ENCODE measurements at regions not wholly inside any gene's neighbourhood (a gene's known extent, or its start where the extent isn't known, plus 50 kb on each side); places are given as distances from the start of the nearest gene placed in this dataset.
"Not testable (repeated sequence)": the region's sequence is repeated elsewhere in the genome, so short reads cannot be mapped to it uniquely, and the experiment has no call there.

- DNase-seq, result no peak
These were observed 300.1 kb upstream of the NCAM1 start for GRCh38 chr11:112661146-112661545.

DNA sequence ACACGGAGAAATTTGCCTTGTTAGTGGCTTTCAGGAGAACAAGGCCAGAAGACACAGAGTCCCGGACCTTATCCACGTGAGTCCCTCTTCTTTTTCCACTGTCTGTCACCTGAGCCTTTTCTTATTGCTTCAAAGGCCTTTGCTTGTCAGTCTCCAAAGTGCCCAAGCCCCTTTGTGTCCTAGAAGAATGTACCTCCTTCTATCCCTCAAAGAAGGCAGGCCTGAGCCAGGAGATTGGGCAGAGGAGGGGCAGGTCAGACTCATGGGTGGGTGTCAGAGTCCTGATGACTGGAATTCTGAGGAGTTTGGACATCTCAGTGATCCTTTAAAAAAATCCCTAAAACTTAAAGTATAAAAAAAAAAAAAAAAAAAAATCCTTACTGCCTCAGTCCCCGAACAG, 299.6 kb upstream of the NCAM1 start:
- DNase-seq, result no peak

GRCh38 chr11:112662554-112662953, 298.7 kb upstream of the NCAM1 start:
- DNase-seq, result no peak

- no peak for DNase-seq
These were observed 297.1 kb upstream of the NCAM1 start for GRCh38 chr11:112663947-112664634.

DNA sequence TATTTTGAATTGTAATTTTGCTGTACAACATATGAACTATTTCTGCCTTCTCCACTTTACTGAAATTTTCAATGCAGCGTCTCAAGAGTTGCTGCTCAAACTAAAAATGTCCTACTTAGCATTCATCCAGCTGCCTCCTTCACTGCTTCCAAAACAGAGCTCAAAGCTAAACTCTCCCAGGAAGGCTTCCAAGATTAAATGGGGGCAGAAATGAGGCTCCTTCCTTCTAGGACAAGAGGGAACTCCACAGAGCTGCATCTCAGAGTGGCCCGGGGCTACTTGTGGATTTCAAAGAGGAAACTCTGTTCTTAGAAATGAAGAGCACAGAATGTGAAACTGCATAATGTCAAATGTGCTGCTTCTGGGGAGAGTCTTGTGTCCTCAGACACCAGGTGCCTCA, 295.9 kb upstream of the NCAM1 start:
- DNase-seq, result no peak

DNA sequence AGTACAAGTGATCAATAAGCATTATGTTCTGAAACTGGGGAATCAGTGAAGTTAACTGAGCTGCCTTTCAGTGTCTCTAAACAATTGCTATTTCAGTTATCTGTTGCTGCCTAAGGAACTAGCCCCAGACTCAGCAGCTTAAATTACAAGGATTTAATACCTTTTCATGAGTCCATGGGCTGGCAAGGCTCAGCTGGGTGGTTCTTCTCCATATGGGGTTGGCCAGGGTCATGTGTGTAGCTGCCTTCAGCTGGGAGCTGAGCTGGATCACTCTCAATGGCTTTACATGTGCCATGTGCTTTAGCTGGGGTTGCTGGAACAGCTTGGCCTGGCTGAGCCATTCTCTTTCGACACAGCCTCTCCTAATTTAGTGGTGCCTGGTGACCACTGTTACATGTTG, 295.0 kb upstream of the NCAM1 start:
- no peak for DNase-seq

DNA sequence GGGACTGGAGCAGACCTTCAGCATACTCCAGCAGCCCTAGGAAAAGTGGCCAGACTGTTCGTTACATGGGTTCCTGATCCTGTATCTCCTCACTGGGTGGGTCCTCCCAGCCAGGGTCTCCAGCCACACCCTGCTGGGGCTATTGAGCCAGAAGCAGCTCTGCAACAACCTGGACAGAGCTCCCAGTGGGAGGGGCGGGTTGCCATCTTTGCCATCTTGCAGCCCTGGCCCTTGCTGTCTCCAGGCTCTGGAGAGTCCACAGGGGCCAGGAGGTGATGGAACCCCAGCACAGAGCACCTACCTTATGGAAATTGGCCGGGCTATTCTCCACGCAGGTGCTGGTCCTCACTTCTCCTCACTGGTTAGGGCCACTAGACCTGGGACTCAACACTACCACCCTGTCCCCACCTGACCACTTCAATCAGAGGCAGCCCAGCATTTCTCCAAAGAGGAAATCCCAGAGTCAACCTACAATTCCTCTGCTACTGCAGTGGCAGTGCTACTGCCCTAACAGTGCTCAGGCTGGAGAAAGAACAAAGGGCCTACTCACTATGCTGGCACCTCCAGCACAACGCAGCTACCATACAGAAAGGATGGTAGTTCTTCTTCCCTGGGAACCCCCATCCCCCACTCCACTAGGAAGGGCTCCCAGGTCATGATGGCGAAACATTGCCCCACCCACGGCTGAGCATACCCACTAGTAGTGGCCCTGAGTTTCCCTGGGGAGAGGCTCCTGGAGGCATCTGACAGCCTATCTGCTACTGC, 290.2 kb upstream of the NCAM1 start:
- DNase-seq, result no peak

GRCh38 chr11:112673401-112673800, 287.8 kb upstream of the NCAM1 start:
- DNase-seq, result not testable (repeated sequence)

- DNase-seq, result no peak
These were observed 276.1 kb upstream of the NCAM1 start for GRCh38 chr11:112685111-112685510.

DNA sequence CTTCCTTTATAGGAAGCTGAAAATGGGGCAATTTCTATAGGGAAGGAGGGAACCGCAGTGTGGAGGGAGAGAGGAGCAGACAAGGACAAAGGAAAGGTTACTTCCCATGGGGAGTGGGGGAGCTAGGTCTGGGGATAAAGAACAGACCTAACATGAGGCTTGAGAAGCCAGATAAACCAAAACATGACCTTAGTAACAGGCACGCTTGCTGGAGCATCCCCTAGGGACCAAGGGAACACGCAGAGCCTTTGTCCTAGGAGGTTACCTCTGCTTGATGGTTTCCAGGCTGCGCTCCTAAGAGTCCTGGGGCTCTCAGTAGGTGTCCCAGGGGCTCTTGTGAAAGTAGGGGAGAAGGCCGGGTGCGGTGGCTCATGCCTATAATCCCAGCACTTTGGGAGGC, 271.4 kb upstream of the NCAM1 start:
- DNase-seq, result no peak

- DNase-seq, result no peak
These were observed 267.4 kb upstream of the NCAM1 start for GRCh38 chr11:112693781-112694180.

- no peak for DNase-seq
These were observed 267.0 kb upstream of the NCAM1 start for GRCh38 chr11:112694245-112694644.

DNA sequence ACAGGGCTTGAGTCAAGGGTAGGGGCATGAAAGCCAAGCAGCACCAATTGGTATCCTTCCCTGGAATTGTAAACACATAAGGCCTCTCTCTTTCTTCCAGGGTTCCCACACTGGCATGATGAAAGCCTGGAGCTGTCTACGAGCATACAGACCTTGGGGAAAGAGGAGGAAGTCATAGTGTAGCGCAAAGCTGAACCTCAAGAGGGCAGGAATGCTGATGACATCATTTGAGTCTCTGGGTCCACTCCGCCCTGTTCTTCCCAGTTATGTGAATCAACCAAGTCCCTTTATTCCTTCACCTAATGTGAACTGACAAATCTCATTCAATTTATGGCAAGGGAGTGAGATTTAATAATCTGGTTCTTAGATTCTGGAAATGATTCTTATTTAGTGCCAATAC, 266.4 kb upstream of the NCAM1 start:
- no peak for DNase-seq

- no peak for DNase-seq
These were observed 263.6 kb upstream of the NCAM1 start for GRCh38 chr11:112697391-112698178.

- no peak for DNase-seq
These were observed 256.1 kb upstream of the NCAM1 start for GRCh38 chr11:112705148-112705547.

GRCh38 chr11:112706863-112707262, 254.4 kb upstream of the NCAM1 start:
- no peak for DNase-seq

- not testable (repeated sequence) for DNase-seq
These were observed 246.9 kb upstream of the NCAM1 start for GRCh38 chr11:112714340-112714739.

DNA sequence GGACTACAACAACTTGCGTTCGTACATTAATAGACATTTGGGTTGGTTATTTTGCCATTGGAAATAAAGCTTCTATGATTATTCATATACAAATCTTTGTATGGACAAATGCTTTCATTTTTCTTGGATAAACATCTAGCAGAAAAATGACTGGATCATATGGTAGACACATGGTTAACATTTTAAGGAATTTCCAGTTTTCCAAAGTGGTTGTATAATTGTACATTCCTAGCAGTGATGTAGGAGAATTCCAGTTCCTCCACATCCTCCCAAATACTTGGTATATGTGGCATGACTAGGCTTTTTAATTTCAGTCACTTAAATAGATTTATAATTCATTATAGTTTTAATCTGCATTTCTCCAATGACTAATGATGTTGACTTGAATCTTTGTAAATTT, 246.2 kb upstream of the NCAM1 start:
- no peak for DNase-seq

DNA sequence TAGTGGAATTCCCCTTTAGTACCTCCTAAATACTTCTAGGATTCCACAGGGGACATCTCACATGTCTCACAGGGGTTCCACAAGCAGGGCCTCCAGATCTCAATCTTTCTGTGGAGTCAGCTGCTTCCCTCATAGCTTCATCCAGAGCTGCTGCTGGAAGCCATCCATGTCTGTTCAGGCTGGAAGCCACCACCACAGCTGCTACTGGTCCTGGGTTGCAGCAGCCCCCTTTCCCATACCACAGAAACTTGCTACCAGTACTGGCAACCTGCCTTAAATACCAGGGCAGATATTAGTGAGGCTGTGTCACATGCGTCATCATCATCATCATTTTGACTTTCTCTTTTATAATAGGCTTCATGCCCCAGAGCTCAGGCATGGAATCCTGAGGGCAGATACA, 242.7 kb upstream of the NCAM1 start:
- DNase-seq, result no peak

GRCh38 chr11:112719736-112720525, 241.3 kb upstream of the NCAM1 start:
- DNase-seq, result no peak

DNA sequence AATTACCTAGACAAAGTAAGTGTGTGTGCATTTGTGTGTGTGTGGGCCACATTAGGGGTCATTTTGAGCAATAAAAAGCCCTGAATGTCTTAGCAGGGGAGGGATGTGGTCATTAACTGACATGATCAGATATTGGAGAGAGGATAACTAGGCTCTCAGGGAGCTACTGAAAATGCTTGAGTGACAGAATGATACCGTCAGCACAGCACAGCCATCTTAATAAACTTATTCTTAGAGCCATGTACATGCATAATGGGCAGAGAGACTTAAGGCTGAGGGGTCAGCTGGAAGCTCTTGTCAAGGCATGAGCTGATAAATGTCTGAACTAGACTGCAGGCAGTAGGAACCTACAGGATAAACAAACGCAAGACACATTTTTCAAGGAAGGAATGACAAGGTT, 239.1 kb upstream of the NCAM1 start:
- no peak for DNase-seq

- DNase-seq, result no peak
These were observed 238.3 kb upstream of the NCAM1 start for GRCh38 chr11:112722876-112723275.

Data from NCI-H187 treated with DMSO at 0.1 percent for 48 hours (cell line).